ENCODE measurements at regions not wholly inside any gene's neighbourhood (a gene's known extent, or its start where the extent isn't known, plus 50 kb on each side); places are given as distances from the start of the nearest gene placed in this dataset.

- Mint-ChIP-seq H3K36me3 (peaks cover 2% of the 10 kb centered on the region), H3K4me1 (peaks cover 25% of the 10 kb centered on the region), H3K27ac (no peak overlapping the region), H3K27me3 (ENCODE audit: low read depth) (peaks cover 2% of the 10 kb centered on the region), H3K9me3 (peaks cover 6% of the 10 kb centered on the region), H3K4me3 (no peak overlapping the region)
- TF ChIP-seq CTCF (IDR thresholded peaks at IDR 0.05; ENCODE audit: unreplicated experiment): no peak
- no peak for DNase-seq (ENCODE audit: low spot score in 2 of 2, unreplicated experiment in 2 of 2)
Observed at GRCh38 chr11:115874843-115875242, 370.6 kb upstream of the CADM1 start.

GRCh38 chr11:115873813-115874212, 369.6 kb upstream of the CADM1 start:
- Mint-ChIP-seq H3K9me3 (no peaks in the 10 kb centered on the region), H3K36me3 (no peaks in the 10 kb centered on the region), H3K27me3 (ENCODE audit: low read depth) (peaks cover 2% of the 10 kb centered on the region), H3K27ac (no peak overlapping the region), H3K4me3 (no peak overlapping the region), H3K4me1 (peaks cover 25% of the 10 kb centered on the region)
- no peak for TF ChIP-seq CTCF (IDR thresholded peaks at IDR 0.05; ENCODE audit: unreplicated experiment)
- no peak for DNase-seq (ENCODE audit: low spot score in 2 of 2, unreplicated experiment in 2 of 2)

GRCh38 chr11:115872416-115872815, 368.2 kb upstream of the CADM1 start:
- Mint-ChIP-seq H3K4me1 (peaks cover 25% of the 10 kb centered on the region), H3K4me3 (no peak overlapping the region), H3K27ac (no peak overlapping the region), H3K36me3 (no peaks in the 10 kb centered on the region), H3K27me3 (ENCODE audit: low read depth) (peaks cover 2% of the 10 kb centered on the region), H3K9me3 (no peaks in the 10 kb centered on the region)
- DNase-seq (ENCODE audit: low spot score in 2 of 2, unreplicated experiment in 2 of 2): no peak
- TF ChIP-seq CTCF (IDR thresholded peaks at IDR 0.05; ENCODE audit: unreplicated experiment): no peak

GRCh38 chr11:115871161-115871760, 367.0 kb upstream of the CADM1 start:
- Mint-ChIP-seq H3K9me3 (no peaks in the 10 kb centered on the region), H3K27ac (no peak overlapping the region), H3K4me1 (peaks cover 25% of the 10 kb centered on the region), H3K27me3 (ENCODE audit: low read depth) (peaks cover 2% of the 10 kb centered on the region), H3K4me3 (no peak overlapping the region), H3K36me3 (no peaks in the 10 kb centered on the region)
- TF ChIP-seq CTCF (IDR thresholded peaks at IDR 0.05; ENCODE audit: unreplicated experiment): no peak
- DNase-seq (ENCODE audit: low spot score in 2 of 2, unreplicated experiment in 2 of 2): no peak

GRCh38 chr11:115869780-115870431, 365.7 kb upstream of the CADM1 start:
- Mint-ChIP-seq H3K9me3 (no peaks in the 10 kb centered on the region), H3K4me3 (no peak overlapping the region), H3K27ac (no peak overlapping the region), H3K4me1 (peaks cover 25% of the 10 kb centered on the region), H3K36me3 (no peaks in the 10 kb centered on the region), H3K27me3 (ENCODE audit: low read depth) (peaks cover 2% of the 10 kb centered on the region)
- DNase-seq (ENCODE audit: low spot score in 2 of 2, unreplicated experiment in 2 of 2): no peak
- no peak for TF ChIP-seq CTCF (IDR thresholded peaks at IDR 0.05; ENCODE audit: unreplicated experiment)

All from mesothelial cell of epicardium (in vitro differentiated cells).